ENCODE measurements at regions not wholly inside any gene's neighbourhood (a gene's known extent, or its start where the extent isn't known, plus 50 kb on each side); places are given as distances from the start of the nearest gene placed in this dataset.
"Not testable (repeated sequence)": the region's sequence is repeated elsewhere in the genome, so short reads cannot be mapped to it uniquely, and the experiment has no call there.

DNA sequence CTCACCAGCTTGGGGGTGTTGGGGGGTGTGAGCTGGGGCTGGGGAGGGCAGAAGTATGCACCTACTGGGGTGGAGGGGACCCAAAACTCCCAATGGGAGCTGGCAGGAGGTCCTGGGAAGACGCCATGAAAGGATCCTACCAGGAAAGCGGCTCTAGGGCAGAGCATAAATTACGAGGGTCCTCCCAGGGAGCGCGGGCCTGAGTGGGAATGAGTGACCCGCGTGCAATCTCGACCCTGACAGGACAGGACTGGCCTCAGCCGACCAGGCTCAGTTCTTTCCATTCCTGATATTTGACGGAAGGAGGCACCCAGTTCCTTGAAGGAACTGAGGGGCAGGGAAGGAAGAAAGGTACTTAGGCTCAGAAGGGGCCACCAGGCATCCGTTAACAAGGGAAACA, 1452.8 kb upstream of the TPTE start:
- WGBS (ENCODE audit: low lambda C conversion rate, missing lambda C conversion rate) = 74% methylated on average over 9 of the region's 11 CpGs
- H4K20me1 ChIP-seq (ENCODE audit: insufficient read depth, poor library complexity, severe bottlenecking); H3K4me3 ChIP-seq; H3K27me3 ChIP-seq; H3K79me2 ChIP-seq; H3K4me2 ChIP-seq; H3K36me3 ChIP-seq (replicated peaks; ENCODE audit: insufficient read depth, low read depth); H3K9me2 ChIP-seq (replicated peaks; ENCODE audit: insufficient read depth); H3K27ac ChIP-seq; H3K4me1 ChIP-seq (ENCODE audit: insufficient read depth); H2AFZ ChIP-seq; DNase-seq (ENCODE audit: low spot score); H3K9me3 ChIP-seq (ENCODE audit: low read depth): not testable (repeated sequence)

DNA sequence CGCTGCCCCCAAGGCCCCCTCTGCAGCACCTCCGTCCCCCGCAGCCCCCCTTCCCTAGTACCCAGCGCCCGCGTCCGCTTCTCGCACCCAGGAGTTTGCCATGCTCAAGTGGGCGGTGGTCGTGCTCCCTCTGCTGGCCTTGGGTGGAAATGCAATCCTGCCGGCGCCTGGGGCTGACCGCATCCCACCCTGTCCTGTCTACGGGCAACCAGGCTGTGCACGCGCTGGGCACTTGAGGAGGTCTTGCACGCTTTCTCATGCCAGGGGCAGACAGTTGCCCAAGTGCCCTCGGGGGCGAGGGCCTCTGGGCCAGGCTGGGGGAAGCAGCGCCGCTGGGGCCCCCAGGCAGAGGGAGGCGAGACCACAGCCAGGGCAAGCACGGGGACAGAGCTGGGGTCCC, 1450.7 kb upstream of the TPTE start:
- H3K27ac ChIP-seq; H3K9me3 ChIP-seq (ENCODE audit: low read depth); H3K4me2 ChIP-seq; H3K4me3 ChIP-seq; H3K27me3 ChIP-seq; H4K20me1 ChIP-seq (ENCODE audit: insufficient read depth, poor library complexity, severe bottlenecking); H3K4me1 ChIP-seq (ENCODE audit: insufficient read depth); H2AFZ ChIP-seq; H3K36me3 ChIP-seq (replicated peaks; ENCODE audit: insufficient read depth, low read depth); H3K9me2 ChIP-seq (replicated peaks; ENCODE audit: insufficient read depth); DNase-seq (ENCODE audit: low spot score); H3K79me2 ChIP-seq: not testable (repeated sequence)
- 78% methylated on average over 8 of the region's 23 CpGs for WGBS (ENCODE audit: low lambda C conversion rate, missing lambda C conversion rate)

DNA sequence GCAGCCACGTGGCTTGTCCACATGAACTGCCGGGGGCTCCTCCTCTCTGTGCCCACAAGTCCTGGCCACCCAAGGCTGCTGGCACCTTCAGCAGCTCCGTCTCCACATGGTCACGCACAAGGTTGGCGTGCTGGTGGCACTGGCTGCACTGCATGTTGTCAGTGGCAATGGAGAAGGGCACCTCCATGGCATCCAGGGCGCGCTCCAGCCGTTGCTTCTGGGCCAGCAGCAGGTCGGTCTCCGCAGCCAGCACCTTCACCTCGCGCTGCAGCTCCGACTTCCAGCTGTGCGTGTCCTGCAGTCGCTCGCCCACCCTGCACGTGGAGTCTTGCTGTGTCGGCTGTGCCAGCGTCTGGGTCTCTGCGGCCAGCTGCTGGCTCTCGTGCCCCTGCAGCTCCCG, 1448.4 kb upstream of the TPTE start:
- not testable (repeated sequence) for H3K27ac ChIP-seq; H3K4me3 ChIP-seq; DNase-seq (ENCODE audit: low spot score); H3K9me2 ChIP-seq (replicated peaks; ENCODE audit: insufficient read depth); H2AFZ ChIP-seq; H3K27me3 ChIP-seq; H3K4me2 ChIP-seq; H3K9me3 ChIP-seq (ENCODE audit: low read depth); H4K20me1 ChIP-seq (ENCODE audit: insufficient read depth, poor library complexity, severe bottlenecking); H3K79me2 ChIP-seq; H3K36me3 ChIP-seq (replicated peaks; ENCODE audit: insufficient read depth, low read depth); H3K4me1 ChIP-seq (ENCODE audit: insufficient read depth)
- WGBS (ENCODE audit: low lambda C conversion rate, missing lambda C conversion rate) = 83% methylated on average over 20 of the region's 22 CpGs

DNA sequence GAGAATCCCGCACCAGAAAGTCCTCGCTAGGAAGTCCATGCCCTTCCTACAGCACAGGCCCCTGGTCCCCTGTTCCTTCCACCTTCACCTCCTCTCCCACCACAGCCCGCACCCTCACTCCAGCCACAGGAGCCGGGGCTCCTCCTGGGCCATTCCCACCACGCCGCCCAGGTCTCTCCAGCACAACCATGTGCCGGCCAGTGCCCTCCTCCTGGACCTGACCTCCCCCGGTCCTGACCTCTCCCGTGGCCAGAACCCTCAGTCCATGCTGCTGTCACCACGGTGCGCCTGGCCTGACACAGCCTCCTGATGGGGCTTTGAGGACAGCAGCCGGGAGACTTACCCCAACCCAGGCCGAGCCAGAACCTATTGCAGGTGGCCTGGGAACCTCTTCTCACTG, 1446.6 kb upstream of the TPTE start:
- not testable (repeated sequence) for H3K36me3 ChIP-seq (replicated peaks; ENCODE audit: insufficient read depth, low read depth); H3K27ac ChIP-seq; H3K79me2 ChIP-seq; H3K4me2 ChIP-seq; H3K27me3 ChIP-seq; H3K4me1 ChIP-seq (ENCODE audit: insufficient read depth); H3K9me3 ChIP-seq (ENCODE audit: low read depth); DNase-seq (ENCODE audit: low spot score); H3K9me2 ChIP-seq (replicated peaks; ENCODE audit: insufficient read depth); H3K4me3 ChIP-seq; H2AFZ ChIP-seq; H4K20me1 ChIP-seq (ENCODE audit: insufficient read depth, poor library complexity, severe bottlenecking)
- 93% methylated on average over 3 of the region's 13 CpGs for WGBS (ENCODE audit: low lambda C conversion rate, missing lambda C conversion rate)

DNA sequence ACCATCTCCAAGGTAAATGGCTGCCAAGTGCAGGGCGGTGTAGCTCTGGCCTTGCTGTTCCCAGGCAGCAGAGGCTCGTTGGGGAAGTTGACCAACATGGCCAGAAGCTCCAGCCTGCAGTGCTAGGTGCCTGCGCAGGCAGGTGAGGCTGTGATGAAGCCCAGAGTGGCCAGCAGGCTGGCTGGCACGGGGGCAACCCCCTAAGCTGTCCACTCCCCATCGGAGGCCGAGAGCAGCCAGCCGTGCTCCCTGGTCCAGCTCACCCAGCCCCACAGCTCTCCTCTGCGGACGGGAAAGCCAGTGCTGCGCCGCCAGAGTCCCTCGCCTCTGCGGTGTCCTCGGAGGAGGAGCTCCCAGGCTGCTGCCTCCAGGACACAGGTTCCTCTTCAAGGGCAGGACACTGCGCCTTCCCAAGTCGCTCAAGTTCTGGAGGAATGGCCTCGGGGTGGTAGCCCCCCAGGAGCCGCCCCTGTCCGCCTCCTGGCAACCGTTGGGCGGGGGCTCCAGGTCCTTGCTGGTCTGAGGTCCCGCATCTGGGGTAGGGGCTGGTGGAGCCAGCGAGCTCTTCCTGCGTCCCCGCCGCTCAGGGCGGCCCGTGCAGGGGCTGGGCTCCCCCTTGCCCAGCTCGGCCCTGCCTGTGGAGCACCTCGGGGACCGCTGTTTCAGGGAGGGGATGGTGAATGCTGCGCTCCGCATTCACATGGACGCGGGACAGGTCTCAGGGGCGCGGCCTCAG, 1438.1 kb upstream of the TPTE start:
- H4K20me1 ChIP-seq (ENCODE audit: insufficient read depth, poor library complexity, severe bottlenecking); H3K27me3 ChIP-seq; H3K4me1 ChIP-seq (ENCODE audit: insufficient read depth); H3K79me2 ChIP-seq; H3K4me3 ChIP-seq; DNase-seq (ENCODE audit: low spot score); H2AFZ ChIP-seq; H3K9me3 ChIP-seq (ENCODE audit: low read depth); H3K4me2 ChIP-seq; H3K27ac ChIP-seq; H3K9me2 ChIP-seq (replicated peaks; ENCODE audit: insufficient read depth); H3K36me3 ChIP-seq (replicated peaks; ENCODE audit: insufficient read depth, low read depth): not testable (repeated sequence)
- WGBS (ENCODE audit: low lambda C conversion rate, missing lambda C conversion rate) = 53% methylated on average over 9 of the region's 37 CpGs

DNA sequence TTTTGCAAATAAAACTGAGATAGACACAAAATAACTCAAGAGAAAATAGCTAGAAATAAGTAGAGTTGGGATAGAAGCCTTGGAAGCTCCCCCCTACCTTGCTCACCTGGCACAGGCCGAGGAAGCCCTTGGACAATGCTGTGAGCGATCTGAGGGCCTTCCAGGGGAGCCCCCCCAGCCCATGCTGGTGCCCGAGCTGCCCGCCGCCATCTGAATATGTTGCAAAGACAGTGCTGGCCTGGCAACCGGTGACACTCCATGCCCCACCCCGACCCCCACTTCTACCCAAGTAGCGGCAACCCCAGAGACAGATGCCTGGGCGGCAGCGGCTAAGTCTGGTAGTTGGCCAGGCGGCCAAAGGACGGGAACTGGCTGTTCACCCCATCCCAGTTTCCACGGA, 1435.1 kb upstream of the TPTE start:
- not testable (repeated sequence) for H3K4me1 ChIP-seq (ENCODE audit: insufficient read depth); H3K27ac ChIP-seq; H3K4me3 ChIP-seq; H3K9me3 ChIP-seq (ENCODE audit: low read depth); H3K79me2 ChIP-seq; H3K36me3 ChIP-seq (replicated peaks; ENCODE audit: insufficient read depth, low read depth); H3K4me2 ChIP-seq; H4K20me1 ChIP-seq (ENCODE audit: insufficient read depth, poor library complexity, severe bottlenecking); H3K9me2 ChIP-seq (replicated peaks; ENCODE audit: insufficient read depth); H2AFZ ChIP-seq; H3K27me3 ChIP-seq; DNase-seq (ENCODE audit: low spot score)
- 89% methylated on average over 7 of the region's 13 CpGs for WGBS (ENCODE audit: low lambda C conversion rate, missing lambda C conversion rate)

DNA sequence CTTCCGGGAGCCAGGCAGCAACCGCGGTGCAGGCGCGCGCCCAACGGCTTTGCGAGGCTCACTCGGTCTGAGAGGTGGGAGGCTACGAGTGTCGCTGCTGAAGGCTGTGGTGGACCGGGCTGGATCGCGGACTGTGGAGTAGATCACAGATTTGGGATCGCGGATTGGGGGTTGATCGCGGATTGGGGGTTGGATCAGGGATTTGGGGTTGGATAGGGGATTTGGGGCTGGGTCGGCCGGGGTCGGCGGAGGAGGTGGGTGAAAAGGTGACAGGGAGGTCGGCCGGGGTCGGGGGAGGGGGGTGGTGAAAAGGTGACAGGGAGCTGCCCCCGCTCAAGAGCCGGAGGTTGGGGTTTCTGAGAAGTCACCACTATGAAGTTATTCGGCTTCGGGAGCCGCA, 1433.6 kb upstream of the TPTE start:
- WGBS (ENCODE audit: low lambda C conversion rate, missing lambda C conversion rate) = no CpG with 5 or more reads among the region's 30 CpGs
- H3K27me3 ChIP-seq; H3K4me1 ChIP-seq (ENCODE audit: insufficient read depth); H2AFZ ChIP-seq; H4K20me1 ChIP-seq (ENCODE audit: insufficient read depth, poor library complexity, severe bottlenecking); H3K36me3 ChIP-seq (replicated peaks; ENCODE audit: insufficient read depth, low read depth); H3K9me3 ChIP-seq (ENCODE audit: low read depth); H3K4me2 ChIP-seq; H3K4me3 ChIP-seq; DNase-seq (ENCODE audit: low spot score); H3K9me2 ChIP-seq (replicated peaks; ENCODE audit: insufficient read depth); H3K79me2 ChIP-seq; H3K27ac ChIP-seq: not testable (repeated sequence)

DNA sequence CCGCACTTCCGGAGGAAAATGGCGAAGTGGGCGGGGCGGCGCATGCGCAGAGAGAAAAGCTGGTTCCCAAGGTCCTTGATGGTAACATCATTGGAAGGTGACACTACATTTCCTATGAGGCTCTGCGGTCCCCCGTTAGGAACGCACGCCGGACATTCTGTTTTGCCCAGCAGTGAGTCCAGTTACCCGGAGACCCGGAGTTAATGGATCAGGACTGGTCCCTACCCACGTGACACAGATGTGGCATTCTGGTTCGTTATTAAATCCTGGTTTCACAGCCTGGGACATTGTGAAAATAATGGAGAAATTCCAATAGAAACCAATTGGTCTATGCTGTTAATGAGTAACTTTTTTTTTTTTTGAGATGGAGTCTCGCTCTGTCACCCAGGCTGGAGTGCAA, 1391.6 kb upstream of the TPTE start:
- not testable (repeated sequence) for H3K36me3 ChIP-seq (replicated peaks; ENCODE audit: insufficient read depth, low read depth); H4K20me1 ChIP-seq (ENCODE audit: insufficient read depth, poor library complexity, severe bottlenecking); H3K4me3 ChIP-seq; H3K4me2 ChIP-seq; DNase-seq (ENCODE audit: low spot score); H3K4me1 ChIP-seq (ENCODE audit: insufficient read depth); H3K79me2 ChIP-seq; H3K27ac ChIP-seq; H3K9me2 ChIP-seq (replicated peaks; ENCODE audit: insufficient read depth); H2AFZ ChIP-seq; H3K27me3 ChIP-seq; H3K9me3 ChIP-seq (ENCODE audit: low read depth)
- WGBS (ENCODE audit: low lambda C conversion rate, missing lambda C conversion rate) = no CpG with 5 or more reads among the region's 17 CpGs

GRCh38 chr21:9130817-9131216, 1390.6 kb upstream of the TPTE start:
- not testable (repeated sequence) for H3K79me2 ChIP-seq; H3K4me1 ChIP-seq (ENCODE audit: insufficient read depth); H2AFZ ChIP-seq; H3K27ac ChIP-seq; DNase-seq (ENCODE audit: low spot score); H3K27me3 ChIP-seq; H3K9me2 ChIP-seq (replicated peaks; ENCODE audit: insufficient read depth); H3K4me2 ChIP-seq; H4K20me1 ChIP-seq (ENCODE audit: insufficient read depth, poor library complexity, severe bottlenecking); H3K36me3 ChIP-seq (replicated peaks; ENCODE audit: insufficient read depth, low read depth); H3K4me3 ChIP-seq; H3K9me3 ChIP-seq (ENCODE audit: low read depth)
- WGBS (ENCODE audit: low lambda C conversion rate, missing lambda C conversion rate) = 56% methylated on average over 6 of the region's 6 CpGs
